PC-3 (cell line): ENCODE measurements at regions not wholly inside any gene's neighbourhood (a gene's known extent, or its start where the extent isn't known, plus 50 kb on each side); places are given as distances from the start of the nearest gene placed in this dataset.
"Not testable (repeated sequence)": the region's sequence is repeated elsewhere in the genome, so short reads cannot be mapped to it uniquely, and the experiment has no call there.

ENCODE experiments used
- ATAC-seq: fragments of 200-7000 bp; cut with Tn5 transposase; 2 replicates; pipeline ENCODE4 v1.9.1; 2020; ENCODE audit warnings: mild to moderate bottlenecking, moderate library complexity
- BruUV-seq: library from RNA; stranded (reverse); fragments of 400-500 nt; replicated peaks from 2 replicates; lab custom pipeline; 2021; lab: Mats Ljungman, UMichigan
- CTCF ChIA-PET: fragments of 300-600 bp; sonication (Branson Sonifier 250); formaldehyde crosslinking; loops from one replicate; lab custom pipeline; 2022; ENCODE audit warnings: antibody characterized with exemption; lab: Charles Lee
- POLR2A ChIA-PET: fragments of 300-600 bp; sonication (Branson Sonifier 250); formaldehyde crosslinking; loops from one replicate; lab custom pipeline; 2022; ENCODE audit warnings: antibody characterized with exemption; ENCODE audit not compliant: unreplicated experiment; lab: Charles Lee
- DNase-seq: peaks from one replicate; pipeline ENCODE4 v3.0.0-alpha.2; 2015
- H2AFZ ChIP-seq: fragments of 300-600 bp; sonication (generic); 2 replicates; pipeline ENCODE4 v1.6.0; 2016; ENCODE audit warnings: antibody characterized with exemption, low read length
- H3F3A ChIP-seq: fragments of 300-600 bp; sonication (generic); one replicate; pipeline ENCODE4 v1.6.0; 2017; ENCODE audit warnings: antibody characterized with exemption, low read length, control low read depth, mild to moderate bottlenecking; ENCODE audit not compliant: unreplicated experiment
- H3K27ac ChIP-seq: fragments of 300-600 bp; sonication (generic); 2 replicates; pipeline ENCODE4 v1.5.1; 2016; ENCODE audit warnings: mild to moderate bottlenecking, low read length
- H3K27me3 ChIP-seq: fragments of 300-600 bp; sonication (generic); 2 replicates; pipeline ENCODE4 v1.6.1; 2016; ENCODE audit warnings: low read length, mixed read lengths
- H3K36me3 ChIP-seq: fragments of 300-600 bp; sonication (generic); 2 replicates; pipeline ENCODE4 v1.6.1; 2016; ENCODE audit warnings: low read depth, mixed run types, low read length, mixed read lengths
- H3K4me1 ChIP-seq: fragments of 300-600 bp; sonication (generic); 2 replicates; pipeline ENCODE4 v1.5.1; 2016; ENCODE audit warnings: low read length; ENCODE audit not compliant: insufficient read depth
- H3K4me2 ChIP-seq: fragments of 300-600 bp; sonication (generic); 2 replicates; pipeline ENCODE4 v1.6.0; 2016; ENCODE audit warnings: low read length
- H3K4me3 ChIP-seq: fragments of 300-600 bp; sonication (generic); 2 replicates; pipeline ENCODE4 v1.5.1; 2016; ENCODE audit warnings: mild to moderate bottlenecking, low read length, mixed read lengths
- H3K79me2 ChIP-seq: fragments of 300-600 bp; sonication (generic); 2 replicates; pipeline ENCODE4 v1.6.1; 2017; ENCODE audit warnings: low read length, mixed read lengths
- H3K9ac ChIP-seq: fragments of 300-600 bp; sonication (generic); 2 replicates; pipeline ENCODE4 v1.6.0; 2016; ENCODE audit warnings: mild to moderate bottlenecking, low read length
- H3K9me2 ChIP-seq: fragments of 300-600 bp; sonication (generic); replicated peaks from 2 replicates; pipeline ENCODE4 v1.6.1; 2016; ENCODE audit warnings: mixed run types, low read length, mixed read lengths
- H3K9me3 ChIP-seq: fragments of 300-600 bp; sonication (generic); 2 replicates; pipeline ENCODE4 v1.6.1; 2016; ENCODE audit warnings: low read length, mixed read lengths
- H4K20me1 ChIP-seq: fragments of 300-600 bp; sonication (generic); 2 replicates; pipeline ENCODE4 v1.6.1; 2016; ENCODE audit warnings: low read length, mixed read lengths
- EZH2 ChIP-seq: fragments of 300-600 bp; sonication (generic); IDR thresholded peaks from one replicate; pipeline ENCODE4 v1.6.1; 2017; ENCODE audit warnings: antibody characterized with exemption, mild to moderate bottlenecking, low read length; ENCODE audit not compliant: unreplicated experiment
- EZH2phosphoT487 ChIP-seq: fragments of 300-600 bp; sonication (generic); IDR thresholded peaks from 2 replicates; pipeline ENCODE4 v1.6.1; 2018; ENCODE audit warnings: mild to moderate bottlenecking, antibody characterized with exemption, low read length, borderline replicate concordance
- intact Hi-C: fragments of 100-400 bp; cut with micrococcal nuclease; formaldehyde crosslinking; loops from 2 replicates; pipeline ENCODE4 v1.9.0; 2023
- TF ChIP-seq, protein P1 (sequence below): fragments of 300-600 bp; sonication (generic); conservative IDR thresholded peaks from 2 replicates; pipeline ENCODE4 v1.5.1; 2017; ENCODE audit warnings: antibody characterized with exemption, low read depth, mild to moderate bottlenecking, low read length

DNA sequence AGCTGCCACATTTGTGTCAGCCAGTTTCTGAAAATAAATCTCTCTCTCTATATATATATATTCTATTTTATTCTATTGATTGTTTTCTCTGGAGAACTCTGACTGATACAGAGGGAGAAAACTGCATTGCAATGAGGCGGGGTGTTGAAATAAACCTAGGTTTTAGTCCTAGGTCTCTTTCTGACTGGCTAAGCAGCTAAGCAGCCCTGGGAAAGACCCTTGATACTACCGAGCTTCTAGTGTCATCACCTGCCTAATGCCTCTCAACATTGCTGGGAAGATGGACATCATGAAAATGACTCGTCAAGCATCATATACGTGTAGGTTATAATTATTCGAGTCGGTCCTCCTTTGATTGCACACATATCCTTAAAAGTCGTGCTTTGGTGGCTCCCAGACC lies 166.5 kb upstream of the IL12B start:
- H3K36me3 ChIP-seq = no peaks in the 10 kb centered on the region
- H4K20me1 ChIP-seq = no peaks in the 10 kb centered on the region
- ChIA-PET CTCF (no interaction called here), POLR2A (no interaction called here)
- H3K4me3 ChIP-seq = no peak overlapping the region
- no peaks in the 10 kb centered on the region for H3K27me3 ChIP-seq
- DNase-seq = no peak
- no peak for ATAC-seq
- no peaks in the 10 kb centered on the region for H3K9me3 ChIP-seq
- no peak overlapping the region for H3K27ac ChIP-seq
- H2AFZ ChIP-seq = no peak overlapping the region
- BruUV-seq = no TSS peak
- no peaks in the 10 kb centered on the region for H3F3A ChIP-seq
- intact Hi-C loops = no loop called here
- H3K79me2 ChIP-seq = no peaks in the 10 kb centered on the region
- no peak overlapping the region for H3K4me2 ChIP-seq
- H3K4me1 ChIP-seq = no peaks in the 10 kb centered on the region
- no peak for TF ChIP-seq EZH2phosphoT487
- TF ChIP-seq, protein P1, sequence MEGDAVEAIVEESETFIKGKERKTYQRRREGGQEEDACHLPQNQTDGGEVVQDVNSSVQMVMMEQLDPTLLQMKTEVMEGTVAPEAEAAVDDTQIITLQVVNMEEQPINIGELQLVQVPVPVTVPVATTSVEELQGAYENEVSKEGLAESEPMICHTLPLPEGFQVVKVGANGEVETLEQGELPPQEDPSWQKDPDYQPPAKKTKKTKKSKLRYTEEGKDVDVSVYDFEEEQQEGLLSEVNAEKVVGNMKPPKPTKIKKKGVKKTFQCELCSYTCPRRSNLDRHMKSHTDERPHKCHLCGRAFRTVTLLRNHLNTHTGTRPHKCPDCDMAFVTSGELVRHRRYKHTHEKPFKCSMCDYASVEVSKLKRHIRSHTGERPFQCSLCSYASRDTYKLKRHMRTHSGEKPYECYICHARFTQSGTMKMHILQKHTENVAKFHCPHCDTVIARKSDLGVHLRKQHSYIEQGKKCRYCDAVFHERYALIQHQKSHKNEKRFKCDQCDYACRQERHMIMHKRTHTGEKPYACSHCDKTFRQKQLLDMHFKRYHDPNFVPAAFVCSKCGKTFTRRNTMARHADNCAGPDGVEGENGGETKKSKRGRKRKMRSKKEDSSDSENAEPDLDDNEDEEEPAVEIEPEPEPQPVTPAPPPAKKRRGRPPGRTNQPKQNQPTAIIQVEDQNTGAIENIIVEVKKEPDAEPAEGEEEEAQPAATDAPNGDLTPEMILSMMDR = no peak
- no peak for TF ChIP-seq EZH2
- no peaks in the 10 kb centered on the region for H3K9me2 ChIP-seq
- no peak overlapping the region for H3K9ac ChIP-seq

DNA sequence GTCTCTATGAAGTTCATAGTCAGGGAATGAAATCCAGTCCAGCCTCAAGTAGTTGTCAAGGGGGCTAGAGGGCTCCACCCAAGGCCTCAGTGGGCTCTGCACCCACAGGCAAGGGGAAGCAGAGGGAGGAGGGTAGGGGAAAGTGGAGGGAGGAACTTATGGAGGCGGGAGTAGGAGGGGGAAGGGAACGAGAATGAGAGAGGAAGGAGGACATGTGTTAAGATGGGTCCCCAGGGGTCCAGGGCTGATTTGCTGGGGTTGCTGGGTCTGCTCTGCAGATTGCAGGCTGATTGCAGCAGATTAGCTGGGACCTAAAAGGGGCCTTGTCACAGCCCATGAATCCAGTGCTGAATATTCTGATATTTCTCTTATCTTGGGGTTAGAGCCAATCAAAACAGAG lies 166.9 kb upstream of the IL12B start:
- DNase-seq (no peak), ATAC-seq (no peak)
- POLR2A ChIA-PET = no interaction called here
- H3K4me2 ChIP-seq = no peak overlapping the region
- H3K4me1 ChIP-seq = no peaks in the 10 kb centered on the region
- no peaks in the 10 kb centered on the region for H3K9me2 ChIP-seq
- H4K20me1 ChIP-seq = no peaks in the 10 kb centered on the region
- H3K36me3 ChIP-seq = no peaks in the 10 kb centered on the region
- H3K27ac ChIP-seq = no peak overlapping the region
- intact Hi-C loops = no loop called here
- no peak for TF ChIP-seq EZH2phosphoT487
- TF ChIP-seq, protein P1 = no peak
- no peak for TF ChIP-seq EZH2
- H2AFZ ChIP-seq = no peak overlapping the region
- BruUV-seq = no TSS peak
- no peaks in the 10 kb centered on the region for H3K79me2 ChIP-seq
- H3F3A ChIP-seq = no peaks in the 10 kb centered on the region
- CTCF ChIA-PET = no interaction called here
- H3K9ac ChIP-seq = no peak overlapping the region
- H3K4me3 ChIP-seq = no peak overlapping the region
- H3K27me3 ChIP-seq = no peaks in the 10 kb centered on the region
- H3K9me3 ChIP-seq = no peaks in the 10 kb centered on the region

DNA sequence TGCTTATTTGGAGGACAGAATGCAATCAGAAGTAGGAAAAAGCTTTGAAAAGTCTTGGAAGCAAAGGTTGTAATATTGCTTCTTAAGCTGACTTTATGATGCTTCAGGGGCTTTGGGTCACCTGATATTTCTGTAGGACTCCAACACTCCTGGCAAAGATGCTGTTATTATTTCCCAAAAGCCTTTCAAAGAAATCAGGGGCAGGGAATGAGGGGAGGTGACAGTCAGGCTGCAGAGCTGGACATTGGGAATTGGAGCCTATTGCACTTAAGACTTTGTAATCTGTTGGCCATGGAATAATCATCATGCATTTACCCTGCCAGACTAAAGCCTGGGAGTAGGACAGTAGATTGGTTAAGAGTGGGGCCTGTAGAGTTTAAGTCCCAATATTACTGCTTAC lies 168.3 kb upstream of the IL12B start:
- no peaks in the 10 kb centered on the region for H3K27me3 ChIP-seq
- no peak for TF ChIP-seq EZH2
- no peak for TF ChIP-seq EZH2phosphoT487
- TF ChIP-seq, protein P1 = no peak
- ATAC-seq (no peak), DNase-seq (no peak)
- no peak overlapping the region for H3K27ac ChIP-seq
- CTCF ChIA-PET = interaction anchor here (0.6 kb wide), 1 partner anchor 57 kb away, joined by 3 read pairs; no protein-coding TSS in a partner anchor
- intact Hi-C loops = no loop called here
- no peaks in the 10 kb centered on the region for H3K9me2 ChIP-seq
- H3K9ac ChIP-seq = no peak overlapping the region
- no peaks in the 10 kb centered on the region for H3K36me3 ChIP-seq
- H3K4me1 ChIP-seq = no peaks in the 10 kb centered on the region
- H3K4me2 ChIP-seq = no peak overlapping the region
- no peaks in the 10 kb centered on the region for H3K9me3 ChIP-seq
- POLR2A ChIA-PET = no interaction called here
- BruUV-seq = no TSS peak
- H2AFZ ChIP-seq = no peak overlapping the region
- no peaks in the 10 kb centered on the region for H3K79me2 ChIP-seq
- H3F3A ChIP-seq = no peaks in the 10 kb centered on the region
- no peaks in the 10 kb centered on the region for H4K20me1 ChIP-seq
- no peak overlapping the region for H3K4me3 ChIP-seq

GRCh38 chr5:159502116-159502515 lies 171.8 kb upstream of the IL12B start:
- H3K27ac ChIP-seq, H4K20me1 ChIP-seq, H3K9me3 ChIP-seq, H2AFZ ChIP-seq, ATAC-seq, H3K9ac ChIP-seq, POLR2A ChIA-PET, BruUV-seq, H3K36me3 ChIP-seq, H3F3A ChIP-seq, H3K9me2 ChIP-seq, CTCF ChIA-PET, H3K79me2 ChIP-seq, H3K4me3 ChIP-seq, H3K4me2 ChIP-seq, DNase-seq, H3K27me3 ChIP-seq, intact Hi-C loops: not testable (repeated sequence)
- H3K4me1 ChIP-seq = peaks cover 16% of the 10 kb centered on the region
